ENCODE measurements at regions not wholly inside any gene's neighbourhood (a gene's known extent, or its start where the extent isn't known, plus 50 kb on each side); places are given as distances from the start of the nearest gene placed in this dataset.

DNA sequence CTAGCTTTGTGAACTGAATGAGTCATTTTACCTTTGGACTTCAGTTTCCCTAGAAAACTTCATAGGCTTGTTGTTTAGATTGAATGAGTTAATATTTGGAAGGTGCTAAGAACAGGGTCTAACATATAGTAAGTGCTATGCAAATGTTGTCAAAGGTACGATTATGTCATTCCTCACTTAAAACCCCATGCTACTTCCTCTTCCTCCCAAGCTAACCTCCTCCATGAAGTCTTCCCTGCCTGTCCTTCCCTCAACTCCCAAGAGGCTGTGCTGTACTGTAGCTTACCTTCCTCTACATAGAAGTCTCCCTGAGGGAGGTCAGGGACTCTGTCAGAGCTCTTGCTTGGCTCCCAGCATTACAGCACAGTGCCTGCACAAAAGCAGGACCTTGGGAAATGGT is 103.4 kb upstream of the PJA1 start:
- TF ChIP-seq, protein P1, sequence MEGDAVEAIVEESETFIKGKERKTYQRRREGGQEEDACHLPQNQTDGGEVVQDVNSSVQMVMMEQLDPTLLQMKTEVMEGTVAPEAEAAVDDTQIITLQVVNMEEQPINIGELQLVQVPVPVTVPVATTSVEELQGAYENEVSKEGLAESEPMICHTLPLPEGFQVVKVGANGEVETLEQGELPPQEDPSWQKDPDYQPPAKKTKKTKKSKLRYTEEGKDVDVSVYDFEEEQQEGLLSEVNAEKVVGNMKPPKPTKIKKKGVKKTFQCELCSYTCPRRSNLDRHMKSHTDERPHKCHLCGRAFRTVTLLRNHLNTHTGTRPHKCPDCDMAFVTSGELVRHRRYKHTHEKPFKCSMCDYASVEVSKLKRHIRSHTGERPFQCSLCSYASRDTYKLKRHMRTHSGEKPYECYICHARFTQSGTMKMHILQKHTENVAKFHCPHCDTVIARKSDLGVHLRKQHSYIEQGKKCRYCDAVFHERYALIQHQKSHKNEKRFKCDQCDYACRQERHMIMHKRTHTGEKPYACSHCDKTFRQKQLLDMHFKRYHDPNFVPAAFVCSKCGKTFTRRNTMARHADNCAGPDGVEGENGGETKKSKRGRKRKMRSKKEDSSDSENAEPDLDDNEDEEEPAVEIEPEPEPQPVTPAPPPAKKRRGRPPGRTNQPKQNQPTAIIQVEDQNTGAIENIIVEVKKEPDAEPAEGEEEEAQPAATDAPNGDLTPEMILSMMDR (IDR thresholded peaks at IDR 0.05): no peak
- TF ChIP-seq POLR2A (IDR thresholded peaks at IDR 0.05; ENCODE audit: low read depth) (no peak), POLR2AphosphoS5 (IDR thresholded peaks at IDR 0.05) (no peak)

Measured in esophagus muscularis mucosa (tissue), 3 donors.